Right atrium auricular region (tissue), 2 donors: ENCODE measurements at regions not wholly inside any gene's neighbourhood (a gene's known extent, or its start where the extent isn't known, plus 50 kb on each side); places are given as distances from the start of the nearest gene placed in this dataset.

Source experiments
- DNase-seq: peaks from one replicate; pipeline ENCODE4 v3.0.0-alpha.2; 2019; ENCODE audit warnings: low spot score
- H3K27ac ChIP-seq, 2 donors: fragments of 200-600 bp; sonication (generic); 1 replicate in 1 of 2; 2 replicates in 1 of 2; pipeline ENCODE4 v1.5.1; 2016 to 2019
- H3K27me3 ChIP-seq, 2 donors: fragments of 200-600 bp; sonication (generic); one replicate each; pipeline versions ENCODE4 v1.5.1 to v1.6.0; 2017 to 2019
- H3K36me3 ChIP-seq: fragments of 200-600 bp; sonication (generic); one replicate; pipeline ENCODE4 v1.5.1; 2016
- H3K4me1 ChIP-seq, 2 donors: fragments of 200-600 bp; sonication (generic); one replicate each; pipeline versions ENCODE4 v1.5.1 to v1.6.0; 2017 to 2019
- H3K4me3 ChIP-seq, 2 donors: fragments of 200-600 bp; sonication (generic); 1 replicate in 1 of 2; 2 replicates in 1 of 2; pipeline ENCODE4 v1.5.1; 2017 to 2019; ENCODE audit warnings: mild to moderate bottlenecking in 1 of 2, moderate library complexity in 1 of 2
- H3K9me3 ChIP-seq, 2 donors: fragments of 200-600 bp; sonication (generic); one replicate each; pipeline ENCODE4 v1.5.1; 2019
- TF ChIP-seq, protein P1 (sequence below), 2 donors: fragments of 200-600 bp; sonication (generic); IDR thresholded peaks; one replicate each; pipeline ENCODE4 v1.5.1; 2019; ENCODE audit warnings: antibody characterized with exemption in 2 of 2

DNA sequence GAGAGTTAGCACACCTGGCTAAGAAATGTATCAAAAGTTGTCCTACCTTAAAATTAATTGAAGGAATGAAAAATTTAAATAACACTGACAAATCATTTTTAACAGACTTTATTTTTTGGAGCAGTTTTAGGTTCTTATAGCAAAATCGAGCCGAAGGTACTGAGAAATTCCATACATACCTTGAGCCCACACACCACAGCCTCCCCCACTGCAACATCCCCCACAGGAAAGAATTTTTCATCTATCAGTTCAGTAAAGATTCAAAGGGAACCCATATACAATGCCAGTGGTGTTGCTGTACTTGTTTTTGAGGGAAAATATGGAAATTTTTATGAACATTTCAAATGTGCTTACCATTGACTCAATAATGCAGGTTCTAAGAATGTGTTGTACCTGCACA, 169.8 kb upstream of the HS6ST1 start:
- H3K4me3 ChIP-seq, result no peak overlapping the region
- H3K4me1 ChIP-seq, result no peaks in the 10 kb centered on the region
- H3K27me3 ChIP-seq, result no peaks in the 10 kb centered on the region
- no peaks in the 10 kb centered on the region for H3K36me3 ChIP-seq
- no peak for DNase-seq
- TF ChIP-seq, protein P1, sequence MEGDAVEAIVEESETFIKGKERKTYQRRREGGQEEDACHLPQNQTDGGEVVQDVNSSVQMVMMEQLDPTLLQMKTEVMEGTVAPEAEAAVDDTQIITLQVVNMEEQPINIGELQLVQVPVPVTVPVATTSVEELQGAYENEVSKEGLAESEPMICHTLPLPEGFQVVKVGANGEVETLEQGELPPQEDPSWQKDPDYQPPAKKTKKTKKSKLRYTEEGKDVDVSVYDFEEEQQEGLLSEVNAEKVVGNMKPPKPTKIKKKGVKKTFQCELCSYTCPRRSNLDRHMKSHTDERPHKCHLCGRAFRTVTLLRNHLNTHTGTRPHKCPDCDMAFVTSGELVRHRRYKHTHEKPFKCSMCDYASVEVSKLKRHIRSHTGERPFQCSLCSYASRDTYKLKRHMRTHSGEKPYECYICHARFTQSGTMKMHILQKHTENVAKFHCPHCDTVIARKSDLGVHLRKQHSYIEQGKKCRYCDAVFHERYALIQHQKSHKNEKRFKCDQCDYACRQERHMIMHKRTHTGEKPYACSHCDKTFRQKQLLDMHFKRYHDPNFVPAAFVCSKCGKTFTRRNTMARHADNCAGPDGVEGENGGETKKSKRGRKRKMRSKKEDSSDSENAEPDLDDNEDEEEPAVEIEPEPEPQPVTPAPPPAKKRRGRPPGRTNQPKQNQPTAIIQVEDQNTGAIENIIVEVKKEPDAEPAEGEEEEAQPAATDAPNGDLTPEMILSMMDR (IDR thresholded peaks at IDR 0.05), result no peak
- no peaks in the 10 kb centered on the region for H3K9me3 ChIP-seq
- no peak overlapping the region for H3K27ac ChIP-seq

DNA sequence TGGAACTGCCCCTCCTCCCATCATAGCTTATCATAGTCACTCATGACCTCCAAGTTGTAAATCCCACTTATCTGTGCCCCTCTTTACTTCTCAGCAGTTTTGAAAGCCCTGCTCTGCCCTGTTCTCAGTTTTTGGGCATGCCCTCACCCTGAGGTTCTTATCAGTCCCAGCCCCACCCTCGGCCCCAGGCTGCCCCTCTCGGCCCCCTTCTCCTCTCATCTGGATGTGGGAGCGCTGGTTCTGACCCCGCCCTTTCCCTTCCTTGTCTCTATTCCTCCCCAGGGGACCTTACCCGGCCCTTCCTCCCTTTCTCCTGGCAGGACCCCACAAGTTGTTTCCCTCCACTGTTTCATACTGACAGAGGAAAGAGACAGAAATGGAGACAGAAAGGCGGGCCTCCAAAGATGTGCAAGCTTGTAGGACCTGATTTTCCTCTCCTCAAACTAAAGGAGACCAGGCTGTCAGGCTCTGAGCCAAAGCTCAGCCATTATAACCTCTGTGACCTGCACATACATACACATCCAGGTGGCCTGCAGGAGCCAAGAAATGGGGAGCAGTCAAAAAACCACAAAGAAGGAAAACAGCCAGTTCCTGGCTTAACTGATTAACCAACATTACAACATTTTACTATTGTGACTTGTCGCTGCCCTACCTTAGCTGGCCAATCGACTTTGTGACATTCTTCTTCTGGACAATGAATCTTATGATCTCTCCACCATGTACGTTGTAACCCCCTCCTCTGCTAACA, 171.0 kb upstream of the HS6ST1 start:
- H3K9me3 ChIP-seq, result no peaks in the 10 kb centered on the region
- H3K36me3 ChIP-seq, result no peaks in the 10 kb centered on the region
- H3K4me1 ChIP-seq, result peaks cover 0 to 13% of the 10 kb centered on the region in 2 donors
- no peak overlapping the region for H3K4me3 ChIP-seq
- TF ChIP-seq, protein P1 (IDR thresholded peaks at IDR 0.05), result no peak
- no peaks in the 10 kb centered on the region for H3K27me3 ChIP-seq
- no peak for DNase-seq
- no peak overlapping the region for H3K27ac ChIP-seq

DNA sequence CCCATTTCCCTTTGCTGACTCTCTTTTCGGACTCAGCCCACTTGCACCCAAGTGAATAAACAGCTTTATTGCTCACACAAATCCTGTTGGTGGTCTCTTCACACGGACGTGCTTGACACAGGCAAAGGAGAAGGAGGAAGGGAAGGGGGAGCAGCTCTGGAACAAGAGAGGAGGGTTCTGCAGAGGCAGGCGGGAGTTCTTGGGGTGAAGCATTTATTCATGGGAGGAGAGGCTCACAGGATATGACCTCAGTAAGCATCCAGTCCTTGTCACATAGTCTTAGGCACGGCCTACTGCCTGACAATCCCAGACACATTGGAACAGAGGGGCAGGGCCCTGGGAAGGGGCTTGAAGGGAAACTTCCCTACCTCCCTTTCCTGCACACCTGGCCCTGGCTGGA, 171.7 kb upstream of the HS6ST1 start:
- TF ChIP-seq, protein P1 (IDR thresholded peaks at IDR 0.05), result no peak

DNA sequence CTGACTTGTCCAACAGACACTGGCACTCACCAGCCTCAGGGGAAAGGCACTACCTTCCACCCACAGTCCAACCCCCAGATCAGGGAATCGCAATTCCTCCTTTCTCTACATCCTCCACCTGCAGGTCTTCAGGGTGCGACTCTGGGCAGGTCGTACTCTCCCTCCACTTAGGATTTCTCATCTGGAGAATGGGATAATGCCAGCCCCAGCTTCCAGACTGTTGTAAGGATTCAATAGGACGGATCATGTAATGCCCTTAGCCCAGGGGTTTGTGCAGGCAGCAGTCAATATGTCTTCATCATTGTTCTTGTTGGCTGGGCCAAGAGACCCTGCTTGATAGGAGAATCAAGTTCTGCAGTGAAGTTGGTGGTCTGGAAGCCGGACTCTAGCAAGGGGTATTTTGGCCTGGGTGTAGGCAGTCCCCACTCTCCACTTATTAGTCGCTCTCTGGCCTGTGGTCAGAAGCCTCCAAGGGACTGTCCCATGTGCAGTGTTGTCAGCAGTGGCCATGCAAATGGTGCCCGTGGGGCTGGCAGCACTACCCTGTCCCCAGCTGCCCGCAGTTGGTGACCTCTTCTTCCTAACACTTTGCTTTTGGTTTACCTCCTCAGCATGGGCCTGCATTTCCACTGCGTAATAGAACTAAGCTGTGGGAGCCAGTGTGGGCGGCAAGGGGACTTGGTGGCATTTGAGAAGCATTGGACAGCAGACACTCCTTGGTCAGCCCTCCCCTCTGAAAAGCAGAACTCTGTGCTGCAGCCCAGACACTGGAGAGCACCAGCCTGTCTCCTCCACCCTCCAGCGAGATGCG, 172.4 kb upstream of the HS6ST1 start:
- Histone ChIP-seq H3K27ac (no peak overlapping the region), H3K4me1 (peaks cover 0 to 21% of the 10 kb centered on the region in 2 donors), H3K4me3 (no peak overlapping the region), H3K27me3 (no peaks in the 10 kb centered on the region), H3K36me3 (no peaks in the 10 kb centered on the region), H3K9me3 (no peaks in the 10 kb centered on the region)
- TF ChIP-seq, protein P1 (IDR thresholded peaks at IDR 0.05), result no peak
- DNase-seq, result no peak

More for the DNA sequence above, 171.7 kb upstream of the HS6ST1 start:
- Histone ChIP-seq H3K27me3 (no peaks in the 10 kb centered on the region), H3K27ac (no peak overlapping the region), H3K9me3 (no peaks in the 10 kb centered on the region), H3K4me3 (no peak overlapping the region), H3K4me1 (peaks cover 0 to 19% of the 10 kb centered on the region in 2 donors), H3K36me3 (no peaks in the 10 kb centered on the region)
- DNase-seq, result no peak

DNA sequence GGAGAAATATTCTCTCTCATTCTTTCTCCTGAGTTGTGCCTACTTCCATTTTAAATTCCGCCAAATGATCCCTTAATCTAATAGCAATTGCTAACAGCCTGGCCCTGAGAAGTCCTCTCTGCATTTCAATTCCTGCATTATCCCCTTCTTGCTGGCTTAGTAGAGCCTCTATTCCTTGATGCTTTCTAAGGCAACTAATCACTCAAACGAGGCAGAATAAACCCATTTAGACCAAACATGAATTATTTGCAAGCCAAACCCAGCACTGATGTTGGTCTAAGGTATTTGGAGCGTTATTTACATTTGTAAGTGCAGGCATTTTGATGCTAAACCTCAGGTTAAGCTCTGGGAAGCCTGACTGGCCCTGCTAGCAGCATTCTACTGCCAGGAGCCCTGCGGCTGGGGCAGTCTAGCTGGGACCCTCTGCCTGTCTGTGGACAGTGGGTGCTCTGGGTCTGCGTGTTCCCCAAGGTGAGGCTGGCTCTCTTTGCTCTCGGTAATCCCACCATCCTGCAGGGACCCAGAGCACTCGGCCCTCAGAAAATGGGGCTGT, 173.1 kb upstream of the HS6ST1 start:
- Histone ChIP-seq H3K4me3 (no peak overlapping the region), H3K36me3 (no peaks in the 10 kb centered on the region), H3K27ac (no peak overlapping the region), H3K9me3 (no peaks in the 10 kb centered on the region), H3K4me1 (peaks cover 0 to 21% of the 10 kb centered on the region in 2 donors), H3K27me3 (no peaks in the 10 kb centered on the region)
- TF ChIP-seq, protein P1 (IDR thresholded peaks at IDR 0.05), result no peak
- no peak for DNase-seq
